ENCODE measurements at regions not wholly inside any gene's neighbourhood (a gene's known extent, or its start where the extent isn't known, plus 50 kb on each side); places are given as distances from the start of the nearest gene placed in this dataset.

- POLR2A ChIA-PET, result interaction anchor here (0.7 kb wide), 2 partner anchors 206 to 600 kb away, joined by 3 read pairs; no protein-coding TSS in a partner anchor
- Mint-ChIP-seq H3K4me3 (ENCODE audit: unreplicated experiment) (no peak overlapping the region), H3K36me3 (ENCODE audit: insufficient read depth, unreplicated experiment) (no peaks in the 10 kb centered on the region), H3K27me3 (ENCODE audit: insufficient read depth, unreplicated experiment) (peaks cover 17% of the 10 kb centered on the region), H3K4me1 (ENCODE audit: insufficient read depth, unreplicated experiment) (peaks cover 11% of the 10 kb centered on the region), H3K9me3 (ENCODE audit: unreplicated experiment) (no peaks in the 10 kb centered on the region), H3K27ac (ENCODE audit: low read depth, unreplicated experiment) (no peak overlapping the region)
- TF ChIP-seq CTCF (IDR thresholded peaks at IDR 0.05; ENCODE audit: unreplicated experiment), result no peak
- CTCF ChIA-PET, result interaction anchor here (0.9 kb wide), 1 partner anchor 22 kb away, joined by 3 read pairs; no protein-coding TSS in a partner anchor
- no peak for DNase-seq (ENCODE audit: unreplicated experiment)
- intact Hi-C loops (cut with micrococcal nuclease), result no loop called here
- no TSS peak for BruUV-seq (replicated peaks)
Measured at GRCh38 chr20:48454671-48455490, 372.9 kb downstream of the PREX1 start.

GRCh38 chr20:48453477-48454093 is 374.2 kb downstream of the PREX1 start:
- POLR2A ChIA-PET, result no interaction called here
- Mint-ChIP-seq H3K36me3 (ENCODE audit: insufficient read depth, unreplicated experiment) (no peaks in the 10 kb centered on the region), H3K27ac (ENCODE audit: low read depth, unreplicated experiment) (no peak overlapping the region), H3K27me3 (ENCODE audit: insufficient read depth, unreplicated experiment) (peaks cover 17% of the 10 kb centered on the region), H3K4me3 (ENCODE audit: unreplicated experiment) (no peak overlapping the region), H3K9me3 (ENCODE audit: unreplicated experiment) (no peaks in the 10 kb centered on the region), H3K4me1 (ENCODE audit: insufficient read depth, unreplicated experiment) (peaks cover 11% of the 10 kb centered on the region)
- peak; percentile 24 for DNase-seq (ENCODE audit: unreplicated experiment)
- intact Hi-C loops (cut with micrococcal nuclease), result no loop called here
- no peak for TF ChIP-seq CTCF (IDR thresholded peaks at IDR 0.05; ENCODE audit: unreplicated experiment)
- no TSS peak for BruUV-seq (replicated peaks)
- CTCF ChIA-PET, result interaction anchor here (0.9 kb wide), 1 partner anchor 23 kb away, joined by 3 read pairs; no protein-coding TSS in a partner anchor

GRCh38 chr20:48451401-48451800 is 376.4 kb downstream of the PREX1 start:
- no peak for DNase-seq (ENCODE audit: unreplicated experiment)
- ChIA-PET CTCF (no interaction called here), POLR2A (no interaction called here)
- Mint-ChIP-seq H3K27ac (ENCODE audit: low read depth, unreplicated experiment) (no peak overlapping the region), H3K4me3 (ENCODE audit: unreplicated experiment) (no peak overlapping the region), H3K36me3 (ENCODE audit: insufficient read depth, unreplicated experiment) (no peaks in the 10 kb centered on the region), H3K9me3 (ENCODE audit: unreplicated experiment) (no peaks in the 10 kb centered on the region), H3K27me3 (ENCODE audit: insufficient read depth, unreplicated experiment) (peaks cover 31% of the 10 kb centered on the region), H3K4me1 (ENCODE audit: insufficient read depth, unreplicated experiment) (peaks cover 11% of the 10 kb centered on the region)
- no TSS peak for BruUV-seq (replicated peaks)
- intact Hi-C loops (cut with micrococcal nuclease), result no loop called here
- no peak for TF ChIP-seq CTCF (IDR thresholded peaks at IDR 0.05; ENCODE audit: unreplicated experiment)

Data from MCF 10A (cell line).